ENCODE measurements at regions not wholly inside any gene's neighbourhood (a gene's known extent, or its start where the extent isn't known, plus 50 kb on each side); places are given as distances from the start of the nearest gene placed in this dataset.

DNA sequence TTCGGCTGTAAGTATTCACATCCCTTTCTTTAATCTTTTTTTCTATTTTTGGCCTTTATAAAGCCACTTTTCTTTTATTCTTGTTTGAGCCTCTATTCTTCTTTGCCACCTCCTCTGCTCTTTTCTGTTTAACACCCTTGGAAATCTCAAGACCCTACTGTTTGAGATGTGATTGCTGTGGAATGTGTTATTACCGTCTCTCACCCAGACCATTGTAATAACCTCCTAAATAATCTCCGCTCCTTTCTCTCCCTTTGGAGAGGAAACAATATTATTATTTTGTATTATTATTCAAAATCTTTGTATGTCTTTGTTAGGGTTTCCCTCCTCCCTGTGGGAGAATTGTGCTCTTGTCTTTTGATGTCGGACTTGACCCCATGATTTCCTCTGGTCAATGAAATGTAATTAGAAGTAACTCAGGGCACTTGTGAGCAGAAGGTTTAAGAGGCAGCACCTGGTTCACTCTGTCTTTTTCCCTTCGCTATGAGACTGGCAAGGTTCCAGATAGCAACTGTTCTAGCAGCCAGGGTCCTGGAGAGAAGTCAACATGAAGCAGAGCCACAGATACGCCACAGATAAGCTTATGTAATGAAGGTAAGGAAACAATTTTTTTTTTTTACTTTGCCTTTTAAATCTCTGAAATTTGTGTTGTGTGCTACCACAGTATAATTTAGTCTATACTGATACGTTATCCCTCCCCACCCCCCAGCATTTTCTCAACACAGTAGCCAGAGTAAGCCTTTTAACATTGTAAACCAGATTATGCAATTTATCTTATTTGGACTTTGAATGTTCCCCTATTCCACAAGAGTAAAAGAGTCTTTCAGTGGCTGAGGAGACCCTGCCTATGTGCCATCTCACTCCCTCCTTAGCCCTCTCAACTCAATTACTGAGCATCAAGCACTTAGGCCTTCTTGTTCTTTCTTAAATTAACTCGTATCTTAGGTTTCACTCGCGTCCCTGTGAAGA is 601.2 kb upstream of the ZNF804A start:
- TF ChIP-seq, protein P1, sequence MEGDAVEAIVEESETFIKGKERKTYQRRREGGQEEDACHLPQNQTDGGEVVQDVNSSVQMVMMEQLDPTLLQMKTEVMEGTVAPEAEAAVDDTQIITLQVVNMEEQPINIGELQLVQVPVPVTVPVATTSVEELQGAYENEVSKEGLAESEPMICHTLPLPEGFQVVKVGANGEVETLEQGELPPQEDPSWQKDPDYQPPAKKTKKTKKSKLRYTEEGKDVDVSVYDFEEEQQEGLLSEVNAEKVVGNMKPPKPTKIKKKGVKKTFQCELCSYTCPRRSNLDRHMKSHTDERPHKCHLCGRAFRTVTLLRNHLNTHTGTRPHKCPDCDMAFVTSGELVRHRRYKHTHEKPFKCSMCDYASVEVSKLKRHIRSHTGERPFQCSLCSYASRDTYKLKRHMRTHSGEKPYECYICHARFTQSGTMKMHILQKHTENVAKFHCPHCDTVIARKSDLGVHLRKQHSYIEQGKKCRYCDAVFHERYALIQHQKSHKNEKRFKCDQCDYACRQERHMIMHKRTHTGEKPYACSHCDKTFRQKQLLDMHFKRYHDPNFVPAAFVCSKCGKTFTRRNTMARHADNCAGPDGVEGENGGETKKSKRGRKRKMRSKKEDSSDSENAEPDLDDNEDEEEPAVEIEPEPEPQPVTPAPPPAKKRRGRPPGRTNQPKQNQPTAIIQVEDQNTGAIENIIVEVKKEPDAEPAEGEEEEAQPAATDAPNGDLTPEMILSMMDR (conservative IDR thresholded peaks at IDR 0.05; ENCODE audit: low read depth, low read length) = no peak
- TF ChIP-seq EZH2 (IDR thresholded peaks at IDR 0.05; ENCODE audit: low read length, unreplicated experiment) = no peak
